ENCODE measurements at regions not wholly inside any gene's neighbourhood (a gene's known extent, or its start where the extent isn't known, plus 50 kb on each side); places are given as distances from the start of the nearest gene placed in this dataset.
"Not testable (repeated sequence)": the region's sequence is repeated elsewhere in the genome, so short reads cannot be mapped to it uniquely, and the experiment has no call there.

DNA sequence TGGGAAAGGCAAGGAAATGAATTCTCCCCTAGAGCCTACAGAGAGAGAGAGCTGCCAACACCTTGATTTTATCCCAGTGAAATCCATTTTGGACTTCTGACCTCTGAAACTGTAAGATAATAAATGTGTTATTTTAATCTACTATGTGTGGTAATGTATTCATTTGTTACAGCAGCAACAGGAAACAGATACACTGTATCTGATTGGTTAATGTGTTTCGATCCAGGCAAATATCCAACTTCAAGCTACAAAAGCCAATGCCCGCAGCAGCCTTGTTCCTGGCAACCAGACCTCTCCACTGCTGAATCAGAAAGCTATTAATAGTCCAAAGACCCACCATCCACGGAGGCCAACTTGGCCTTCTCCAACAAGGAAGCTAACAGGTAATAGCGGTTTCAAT lies 318.1 kb downstream of the PTTG2 start:
- no peak for DNase-seq (ENCODE audit: low read depth in 2 of 3, low spot score in 1 of 3)

DNA sequence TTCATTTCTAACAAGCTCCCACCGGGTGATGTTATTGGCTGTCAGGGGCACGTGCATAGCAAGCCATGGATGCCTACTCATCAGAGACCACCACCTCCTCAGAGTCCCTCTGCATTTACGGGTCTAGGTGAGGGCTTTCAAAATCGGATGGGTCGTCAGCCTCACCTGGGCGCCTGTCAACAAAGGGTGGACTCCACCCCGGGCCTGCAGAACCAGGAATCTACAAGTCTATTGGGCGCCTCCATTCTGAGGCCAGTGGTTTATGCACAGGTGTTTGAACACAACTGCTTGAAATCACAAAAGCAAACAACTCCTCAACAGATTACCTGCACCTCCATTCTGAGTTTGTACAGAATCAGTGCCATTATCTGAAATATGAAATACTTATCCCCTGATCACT lies 318.9 kb downstream of the PTTG2 start:
- DNase-seq (ENCODE audit: low read depth in 2 of 3, low spot score in 1 of 3) = no peak

DNA sequence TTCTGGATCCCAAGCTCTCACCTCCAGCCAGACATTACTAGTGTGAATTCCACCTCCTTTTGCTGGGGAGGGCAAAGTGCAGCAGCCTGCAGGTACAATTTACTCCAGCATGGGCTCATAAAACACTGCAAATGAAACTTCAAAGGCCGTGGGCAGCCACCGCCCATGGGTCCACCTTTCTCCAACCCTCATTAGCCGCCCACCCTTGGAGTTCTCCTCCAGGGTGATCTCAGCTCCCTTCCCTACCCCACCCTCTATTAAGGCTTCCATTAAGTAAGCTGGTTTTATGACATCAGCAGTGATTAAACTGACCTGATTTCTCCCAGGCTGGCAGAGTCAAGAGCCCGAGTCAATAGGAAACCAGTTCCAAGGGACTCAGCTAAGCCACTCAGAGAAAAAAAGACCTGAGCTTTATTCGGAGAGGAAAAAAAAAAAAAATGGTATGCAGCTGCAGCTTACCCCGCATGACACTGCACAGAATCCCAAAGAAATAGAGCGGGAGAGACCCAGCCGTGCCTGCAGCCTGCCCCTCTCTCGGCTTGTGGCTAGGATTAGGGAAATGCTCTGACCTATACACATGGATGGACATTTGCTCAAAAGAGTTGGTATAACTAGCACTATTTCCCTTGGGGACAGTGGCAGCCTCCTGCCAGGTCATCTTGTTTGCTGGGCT lies 319.6 kb downstream of the PTTG2 start:
- no peak for DNase-seq (ENCODE audit: low read depth in 2 of 3, low spot score in 1 of 3)

DNA sequence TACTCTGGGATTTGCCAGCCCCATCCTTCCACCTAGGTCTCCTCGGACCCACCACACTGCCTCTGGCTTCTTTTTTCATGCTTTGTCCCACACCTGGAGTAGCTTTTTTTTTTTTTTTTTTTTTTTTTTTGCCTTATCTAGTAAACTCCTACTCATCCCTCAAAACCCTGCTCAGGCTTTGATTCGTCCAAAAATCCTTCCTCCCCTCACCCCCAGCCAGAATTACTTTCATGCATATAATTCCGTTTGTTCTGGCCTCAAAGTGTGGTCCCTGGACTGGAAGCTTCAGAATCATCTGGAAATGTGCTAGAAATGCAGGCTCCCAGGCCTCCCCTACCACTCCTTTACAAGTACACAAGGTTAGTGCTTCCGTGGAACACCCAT lies 320.1 kb downstream of the PTTG2 start:
- DNase-seq (ENCODE audit: low read depth in 2 of 3, low spot score in 1 of 3) = no peak

DNA sequence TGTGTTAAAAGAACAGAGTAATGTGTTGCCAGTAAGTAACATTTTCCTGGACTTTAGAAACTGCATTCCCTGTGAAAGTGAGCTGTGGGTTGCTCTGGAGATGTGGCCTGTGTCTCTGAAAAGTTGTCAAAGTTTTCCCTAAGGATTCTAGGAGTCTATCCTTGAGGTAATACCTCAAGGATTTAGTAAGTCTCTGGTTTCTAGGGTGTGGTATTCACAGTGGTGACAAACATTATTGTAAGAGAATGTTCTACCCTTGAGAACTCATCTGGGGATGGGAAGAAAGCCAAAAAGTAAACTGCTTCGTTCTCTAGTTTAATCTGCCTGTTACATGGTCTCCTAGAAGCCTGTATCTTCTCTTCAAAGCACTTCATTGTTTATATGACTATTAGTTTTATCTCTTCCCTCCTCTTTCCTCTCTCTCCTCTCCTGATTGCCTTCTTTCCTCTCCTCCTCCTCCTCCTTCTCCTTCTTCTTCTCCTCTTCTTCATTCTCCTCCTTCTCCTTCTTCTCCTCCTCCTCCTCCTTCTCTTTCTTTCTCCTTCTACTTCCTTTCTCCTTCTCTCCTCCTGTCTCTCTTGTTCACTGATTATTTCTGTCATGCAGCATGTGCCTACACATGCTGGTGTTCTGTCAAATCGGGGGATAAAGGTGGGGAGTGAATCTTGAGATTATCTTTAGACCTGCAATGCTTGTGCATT lies 321.3 kb downstream of the PTTG2 start:
- DNase-seq (ENCODE audit: low read depth in 2 of 3, low spot score in 1 of 3) = no peak

DNA sequence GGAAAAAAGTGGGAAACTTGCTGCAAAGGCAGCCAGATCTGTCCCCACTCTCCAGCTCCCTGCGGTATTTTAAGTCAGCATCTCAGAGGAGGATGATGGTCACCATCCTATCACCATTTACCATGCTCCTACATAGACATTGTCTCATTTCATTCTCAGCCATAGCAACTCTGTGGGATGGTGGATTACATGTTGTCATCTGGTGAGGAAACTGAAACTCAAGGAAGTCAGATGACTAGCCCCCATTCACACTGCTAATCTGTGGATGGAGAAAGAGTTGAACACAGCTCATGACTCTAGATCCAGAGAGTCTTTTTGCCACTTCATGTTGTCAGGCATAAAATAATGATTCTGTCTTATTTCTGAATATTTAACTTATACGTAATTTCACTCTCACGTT lies 323.5 kb downstream of the PTTG2 start:
- DNase-seq (ENCODE audit: low read depth in 2 of 3, low spot score in 1 of 3) = no peak

DNA sequence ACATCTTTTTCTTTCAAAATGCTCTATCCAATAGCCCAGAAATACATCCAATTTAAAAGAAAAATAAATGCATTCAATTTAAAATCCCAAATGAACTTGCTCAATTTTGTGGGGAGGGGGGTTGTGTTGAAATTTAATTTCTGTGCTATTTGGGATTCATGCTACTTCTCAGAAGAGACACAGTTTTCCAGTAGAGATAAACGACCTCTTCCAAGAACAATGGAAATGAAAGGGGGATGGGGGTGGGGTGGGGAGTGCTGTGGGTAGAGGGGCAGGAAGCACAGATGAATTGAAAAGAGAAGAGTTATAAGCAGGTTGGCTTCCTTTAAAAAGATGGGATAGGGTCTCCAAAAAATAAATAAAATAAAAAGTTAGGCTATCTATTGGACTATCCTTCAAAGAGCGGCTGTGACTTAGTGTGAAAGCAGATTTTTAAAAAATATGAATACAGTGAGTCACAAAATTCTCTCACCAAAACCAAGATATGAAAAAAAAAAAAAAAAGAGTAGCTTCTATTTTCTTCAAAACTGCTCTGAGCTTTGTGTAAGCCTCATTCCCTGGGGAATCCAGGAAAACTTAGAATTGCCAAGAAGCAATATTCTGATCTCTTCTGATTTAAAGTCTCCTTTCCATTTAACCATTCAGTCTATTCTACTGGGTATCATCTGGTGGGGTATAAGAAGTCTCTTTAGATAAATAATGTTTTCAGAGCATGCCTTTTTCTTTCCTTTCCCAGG lies 324.3 kb downstream of the PTTG2 start:
- DNase-seq (ENCODE audit: low read depth in 2 of 3, low spot score in 1 of 3) = no peak

DNA sequence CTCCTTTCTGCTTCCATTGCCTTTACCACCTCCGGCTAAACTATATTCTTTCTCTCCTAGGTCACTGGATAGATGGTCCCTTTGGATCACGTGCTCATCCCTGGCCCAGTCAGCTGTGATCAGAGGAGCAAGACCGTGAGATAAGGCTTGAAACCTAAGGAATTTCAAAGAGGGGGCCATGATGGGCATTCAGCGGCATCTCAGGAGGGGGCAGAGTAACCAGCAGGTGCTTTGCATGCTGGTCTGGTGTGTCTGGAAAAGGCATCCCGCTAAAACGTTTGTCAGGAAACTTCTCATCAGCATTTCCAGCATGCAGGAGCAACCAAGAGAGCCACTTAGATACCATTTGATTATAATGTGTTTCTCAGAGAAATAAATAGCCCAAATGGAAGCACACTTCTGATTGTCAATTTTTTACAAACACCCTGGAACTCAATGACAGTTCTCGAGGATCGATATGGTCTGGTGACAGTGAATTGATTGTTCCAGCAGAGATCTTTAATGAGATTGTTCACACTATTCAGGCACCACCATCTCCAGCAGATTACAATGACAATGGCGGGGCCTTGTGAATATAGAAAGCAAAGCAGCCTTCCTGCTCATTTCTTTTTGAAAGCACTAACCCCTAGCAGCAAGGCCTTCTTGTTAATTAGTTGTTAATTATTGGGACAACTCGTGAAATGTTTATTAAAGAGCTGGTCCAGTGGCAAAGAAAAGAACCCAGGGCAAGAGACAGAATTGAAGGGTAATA lies 327.1 kb downstream of the PTTG2 start:
- no peak for DNase-seq (ENCODE audit: low read depth in 2 of 3, low spot score in 1 of 3)

DNA sequence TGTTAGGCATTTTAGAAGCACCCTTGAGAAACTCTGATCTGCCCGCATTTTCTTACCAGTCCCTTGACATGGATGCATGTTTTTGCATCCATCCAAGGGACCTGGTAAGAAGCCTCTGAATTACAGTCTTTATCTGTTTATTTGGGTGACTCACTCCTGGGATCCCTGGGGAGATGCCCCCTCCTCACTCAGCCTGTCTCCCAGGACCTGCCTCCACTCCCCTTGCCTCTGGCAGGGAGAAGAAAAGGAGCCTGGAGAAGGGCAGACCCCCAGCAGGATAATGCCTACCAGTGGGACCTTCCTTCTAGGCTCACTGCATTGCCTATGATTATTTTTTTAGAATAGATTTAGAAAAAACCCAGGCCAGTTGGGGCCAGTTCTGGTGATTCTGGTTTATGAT lies 329.4 kb downstream of the PTTG2 start:
- no peak for DNase-seq (ENCODE audit: low read depth in 2 of 3, low spot score in 1 of 3)

DNA sequence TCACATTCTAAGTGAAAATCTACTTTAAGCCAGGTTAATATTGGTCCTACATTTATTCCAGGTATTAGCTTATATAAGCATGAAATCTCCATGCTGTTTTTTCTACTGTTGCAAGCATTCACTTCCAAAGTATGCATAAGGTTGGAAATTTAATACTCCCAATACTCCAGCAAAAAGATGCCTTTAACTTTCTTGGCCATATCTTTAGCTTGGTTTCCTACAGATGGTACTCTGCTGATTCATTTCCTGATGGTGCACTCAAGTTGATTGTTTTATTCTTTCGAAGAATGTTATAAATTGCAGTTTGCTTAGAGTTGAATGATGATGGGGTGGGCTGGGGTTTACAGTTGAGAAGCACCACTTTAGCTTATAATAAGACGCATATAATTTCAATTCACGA lies 330.2 kb downstream of the PTTG2 start:
- no peak for DNase-seq (ENCODE audit: low read depth in 2 of 3, low spot score in 1 of 3)

DNA sequence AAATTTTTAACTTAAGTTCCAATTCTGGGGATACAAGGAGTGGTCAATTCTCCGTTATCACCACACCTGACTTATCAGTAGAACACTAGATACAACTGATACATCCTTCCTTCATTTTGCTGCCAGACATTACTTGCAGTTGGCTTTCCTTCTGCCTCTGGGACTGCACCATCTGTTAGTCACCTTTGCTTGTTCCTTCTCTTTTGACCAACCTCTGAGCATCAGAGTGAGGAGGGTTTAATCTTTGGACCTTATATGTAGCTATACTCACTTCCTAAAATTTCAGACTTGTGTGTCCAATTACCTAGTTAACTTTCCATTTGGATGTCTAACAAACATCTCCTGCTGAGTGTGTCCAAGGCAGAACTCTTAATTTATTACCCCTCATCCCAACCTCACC lies 330.7 kb downstream of the PTTG2 start:
- DNase-seq (ENCODE audit: low read depth in 2 of 3, low spot score in 1 of 3) = no peak

DNA sequence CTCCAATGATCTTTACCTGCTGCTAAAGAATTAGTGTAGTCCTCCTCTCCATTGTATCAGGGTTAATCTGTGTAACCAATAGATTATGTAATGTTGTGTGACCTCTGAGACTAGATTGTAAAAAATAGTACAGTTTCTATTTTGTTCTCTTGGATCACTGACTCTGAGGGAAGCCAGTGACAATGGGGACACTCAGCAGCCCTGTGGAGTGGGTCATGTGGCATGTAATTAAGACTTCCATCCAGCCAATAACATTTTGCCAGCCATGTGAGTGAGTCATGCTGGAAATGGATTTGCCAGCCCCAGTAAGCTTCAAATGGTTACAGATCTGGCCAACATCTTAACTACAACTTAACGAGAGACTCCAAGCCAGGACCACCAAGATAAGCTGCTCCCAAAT lies 332.3 kb downstream of the PTTG2 start:
- DNase-seq (ENCODE audit: low read depth in 2 of 3, low spot score in 1 of 3) = no peak

DNA sequence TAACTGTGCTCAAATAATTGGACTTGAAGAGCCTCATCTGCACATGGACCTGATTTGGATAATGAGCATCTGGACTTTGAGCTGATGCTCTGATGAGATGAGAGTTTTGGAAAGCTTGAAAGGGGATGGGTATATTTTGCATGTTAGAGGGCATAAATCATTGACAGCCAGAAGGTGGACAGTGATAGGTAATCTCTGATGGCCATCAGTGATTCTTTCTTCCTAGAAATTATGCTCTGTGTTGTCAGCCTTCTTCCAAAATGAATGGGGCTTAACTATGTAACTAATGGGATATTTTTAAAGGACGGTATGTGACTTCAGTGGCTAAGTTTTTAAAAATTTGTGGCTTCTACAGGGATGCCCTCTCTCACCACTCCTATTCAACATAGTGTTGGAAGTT lies 334.0 kb downstream of the PTTG2 start:
- DNase-seq (ENCODE audit: low read depth in 2 of 3, low spot score in 1 of 3) = no peak

DNA sequence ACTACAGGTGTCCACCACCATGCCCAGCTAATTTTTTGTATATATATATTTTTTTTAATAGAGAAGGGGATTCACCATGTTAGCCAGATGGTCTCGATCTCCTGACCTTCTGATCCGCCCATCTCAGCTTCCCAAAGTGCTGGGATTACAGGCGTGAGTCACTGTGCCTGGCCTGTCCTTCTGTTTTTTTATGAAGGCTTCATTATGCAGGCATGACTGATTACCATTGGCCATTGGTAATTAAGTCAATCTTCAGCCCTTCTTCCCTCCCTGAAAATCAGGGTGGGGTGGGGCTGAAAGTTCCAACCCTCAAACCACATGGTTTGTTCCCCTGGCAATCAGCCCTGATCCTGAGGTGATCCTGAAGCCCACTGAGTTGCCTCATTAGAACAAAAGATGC lies 336.9 kb downstream of the PTTG2 start:
- no peak for DNase-seq (ENCODE audit: low read depth in 2 of 3, low spot score in 1 of 3)

DNA sequence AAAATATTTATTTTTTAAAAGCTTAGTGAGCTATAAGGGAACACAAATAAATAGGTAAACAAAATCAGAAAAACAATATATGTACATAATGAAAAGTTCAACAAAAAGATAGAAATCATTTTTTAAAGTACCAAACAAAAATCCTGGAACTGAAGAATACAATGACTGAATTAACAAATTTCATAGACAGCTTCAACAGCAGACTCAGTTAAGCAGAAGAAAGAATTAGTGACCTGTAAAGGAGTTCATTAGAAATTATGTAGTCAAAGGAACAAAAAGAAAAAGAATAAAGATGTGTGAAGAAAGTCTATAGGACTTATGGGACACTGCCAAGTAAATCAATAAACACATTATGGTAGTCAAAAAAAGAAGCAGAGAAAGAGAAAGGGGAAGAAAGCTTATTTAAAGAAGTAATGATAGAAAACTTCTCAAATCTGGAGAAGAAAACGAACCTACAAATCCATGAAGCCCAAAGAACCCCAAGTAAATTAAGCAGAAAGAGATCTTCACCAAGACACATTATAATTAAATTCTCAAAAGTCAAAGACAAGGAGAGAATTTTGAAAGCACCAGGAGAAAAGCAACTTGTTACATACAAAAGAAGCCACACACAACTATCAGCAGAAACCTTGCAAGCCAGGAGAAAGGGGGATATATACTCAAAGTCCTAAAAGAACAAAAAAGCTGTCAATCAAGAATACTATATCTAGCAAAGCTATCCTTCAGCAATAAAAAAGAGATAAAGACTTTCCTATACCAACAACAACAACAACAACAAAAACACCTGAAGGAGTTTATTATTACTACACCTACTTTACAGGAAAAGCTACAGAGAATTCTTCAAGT lies 338.9 kb downstream of the PTTG2 start:
- no peak for DNase-seq (ENCODE audit: low read depth in 2 of 3, low spot score in 1 of 3)

DNA sequence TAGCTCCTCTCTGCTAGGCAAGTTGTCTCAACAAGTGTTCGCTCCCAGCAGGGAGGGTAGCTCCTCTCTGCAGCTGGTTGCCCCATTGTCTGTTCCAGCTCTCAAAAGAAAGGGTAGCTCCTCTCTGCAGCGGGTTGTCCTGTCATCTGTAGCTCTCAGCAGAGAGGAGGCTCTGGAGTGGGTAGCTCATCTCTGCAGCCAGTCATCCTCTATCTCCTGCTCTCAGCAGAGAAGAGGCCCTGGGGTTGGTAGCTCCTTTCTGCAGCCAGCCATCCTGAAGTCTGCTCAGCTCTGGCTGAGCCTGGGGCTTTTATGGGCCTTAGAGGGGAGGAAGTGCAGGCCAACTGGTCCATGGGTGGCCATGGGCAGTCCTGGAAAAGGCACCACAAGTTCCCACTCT lies 342.7 kb downstream of the PTTG2 start:
- no peak for DNase-seq (ENCODE audit: low read depth in 2 of 3, low spot score in 1 of 3)

DNA sequence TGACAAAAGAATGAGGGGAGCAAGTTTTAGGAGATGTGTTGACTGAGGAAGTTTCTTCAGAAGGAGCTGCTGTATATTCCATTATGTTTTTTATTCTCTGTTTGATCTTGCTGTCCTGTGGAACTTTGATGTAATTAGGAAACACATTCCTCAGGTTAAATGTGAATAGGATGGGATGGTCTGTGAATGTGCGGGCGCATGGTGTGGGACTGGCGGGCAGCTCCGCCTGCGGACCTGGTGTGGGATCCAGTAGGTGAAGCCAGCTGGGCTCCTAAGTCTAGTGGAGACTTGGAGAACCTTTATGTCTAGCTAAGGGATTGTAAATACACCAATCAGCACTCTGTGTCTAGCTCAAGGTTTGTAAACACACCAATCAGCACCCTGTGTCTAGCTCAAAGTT lies 344.3 kb downstream of the PTTG2 start:
- not testable (repeated sequence) for DNase-seq (ENCODE audit: low read depth in 2 of 3, low spot score in 1 of 3)

DNA sequence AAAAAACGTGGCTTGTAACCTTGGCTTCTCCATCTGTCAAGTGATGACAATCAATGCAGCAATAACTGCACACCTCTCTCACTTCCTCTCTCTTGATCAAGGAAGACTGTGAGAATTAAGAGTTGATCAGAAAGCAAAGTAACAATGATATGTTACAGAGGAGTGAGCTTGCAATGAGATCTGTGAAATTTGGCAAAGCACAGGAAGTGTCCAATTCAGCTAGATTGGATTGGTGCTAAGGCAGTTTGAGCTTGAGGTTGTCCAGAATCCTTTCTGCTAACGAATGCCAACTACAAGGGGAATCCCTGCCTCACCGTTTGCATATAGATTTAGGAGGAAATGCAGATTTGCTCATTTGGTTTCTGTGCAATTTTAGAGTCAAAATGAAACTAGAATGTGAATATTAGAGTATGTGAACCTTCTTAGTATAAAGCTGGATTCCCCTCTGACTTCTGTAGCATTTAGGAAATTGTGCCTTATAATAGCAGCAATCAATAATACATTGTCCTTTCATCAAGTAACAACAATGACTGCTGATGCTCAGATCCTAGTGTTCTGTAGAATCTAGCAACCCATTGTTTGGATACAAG lies 346.4 kb downstream of the PTTG2 start:
- peak in 2 of 3 donors; percentile 29 to 47 for DNase-seq (ENCODE audit: low read depth in 2 of 3, low spot score in 1 of 3)

DNA sequence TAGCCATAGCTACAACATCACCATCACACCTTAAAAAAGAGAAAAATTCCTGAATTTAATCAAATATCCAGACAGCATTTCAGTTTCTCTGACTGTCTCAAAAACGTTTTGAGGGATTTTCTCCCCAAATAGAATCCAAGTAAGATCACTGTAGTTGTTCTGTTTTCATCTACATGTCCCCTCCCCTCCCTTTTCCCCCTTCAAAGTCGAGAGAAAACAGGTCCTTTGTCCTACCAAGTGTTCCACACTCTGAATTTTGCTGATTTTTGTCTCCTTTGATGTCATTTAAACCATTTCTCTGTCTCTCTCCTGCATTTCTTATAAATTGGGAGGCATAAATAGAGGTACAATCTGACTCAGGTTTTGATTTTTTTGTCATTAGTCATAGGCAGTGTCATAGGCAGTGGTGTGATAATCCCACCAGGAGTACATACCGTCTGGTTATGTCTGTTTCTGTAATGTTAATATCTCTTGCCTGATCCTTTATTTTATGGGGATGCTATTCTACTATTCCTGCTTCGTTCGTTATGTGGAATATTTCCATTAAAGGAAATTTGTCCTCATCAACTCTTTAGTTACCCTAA lies 348.6 kb downstream of the PTTG2 start:
- DNase-seq (ENCODE audit: low read depth in 2 of 3, low spot score in 1 of 3) = no peak

DNA sequence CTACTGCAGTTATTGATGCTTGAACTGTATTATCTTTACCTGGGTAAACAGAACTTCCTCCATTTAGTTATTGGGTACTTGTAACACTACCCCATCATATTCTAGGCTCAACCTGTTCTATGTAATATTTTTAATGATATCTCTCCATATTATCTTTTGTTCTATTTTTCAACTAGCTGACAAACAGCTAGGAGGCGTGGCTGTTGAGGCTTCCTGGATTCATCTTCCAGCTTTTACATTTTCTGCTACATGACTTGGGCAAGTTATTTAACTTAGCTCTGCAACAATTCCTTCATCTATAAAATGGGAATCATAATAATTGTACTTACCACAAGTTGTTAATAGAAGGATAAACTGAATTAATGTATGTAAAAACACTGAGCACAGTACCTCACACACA lies 349.3 kb downstream of the PTTG2 start:
- DNase-seq (ENCODE audit: low read depth in 2 of 3, low spot score in 1 of 3) = no peak

Data from stimulated activated CD4-positive, alpha-beta T cell treated with anti-CD3 and anti-CD28 coated beads, Interleukin-12 subunit alpha, Interleukin-12 subunit beta, amount 100 ng/mL, for 48 hours (primary cell).